NB4 (cell line): ENCODE measurements at regions not wholly inside any gene's neighbourhood (a gene's known extent, or its start where the extent isn't known, plus 50 kb on each side); places are given as distances from the start of the nearest gene placed in this dataset.

Experiments used
- DNase-seq: peaks from one replicate; pipeline ENCODE4 v3.0.0; 2010; ENCODE audit warnings: low read depth
- H3K4me3 ChIP-seq: one replicate; pipeline ENCODE4 v1.5.1; 2011; ENCODE audit warnings: mild to moderate bottlenecking, low read depth, low read length, moderate library complexity
- CTCF ChIP-seq: IDR thresholded peaks from one replicate; pipeline ENCODE4 v1.5.1; 2012; ENCODE audit warnings: low read depth, low read length
- MYC ChIP-seq: IDR thresholded peaks from 2 replicates; pipeline ENCODE4 v1.6.1; 2011; ENCODE audit warnings: low read depth, low read length
- POLR2A ChIP-seq: IDR thresholded peaks from 2 replicates; pipeline ENCODE4 v1.6.1; 2011; ENCODE audit warnings: mild to moderate bottlenecking; ENCODE audit not compliant: insufficient read length; ENCODE audit errors: extremely low read depth
- TF ChIP-seq, protein P1 (sequence below): IDR thresholded peaks from 2 replicates; pipeline ENCODE4 v1.6.1; 2011; ENCODE audit warnings: low read depth, low read length

DNA sequence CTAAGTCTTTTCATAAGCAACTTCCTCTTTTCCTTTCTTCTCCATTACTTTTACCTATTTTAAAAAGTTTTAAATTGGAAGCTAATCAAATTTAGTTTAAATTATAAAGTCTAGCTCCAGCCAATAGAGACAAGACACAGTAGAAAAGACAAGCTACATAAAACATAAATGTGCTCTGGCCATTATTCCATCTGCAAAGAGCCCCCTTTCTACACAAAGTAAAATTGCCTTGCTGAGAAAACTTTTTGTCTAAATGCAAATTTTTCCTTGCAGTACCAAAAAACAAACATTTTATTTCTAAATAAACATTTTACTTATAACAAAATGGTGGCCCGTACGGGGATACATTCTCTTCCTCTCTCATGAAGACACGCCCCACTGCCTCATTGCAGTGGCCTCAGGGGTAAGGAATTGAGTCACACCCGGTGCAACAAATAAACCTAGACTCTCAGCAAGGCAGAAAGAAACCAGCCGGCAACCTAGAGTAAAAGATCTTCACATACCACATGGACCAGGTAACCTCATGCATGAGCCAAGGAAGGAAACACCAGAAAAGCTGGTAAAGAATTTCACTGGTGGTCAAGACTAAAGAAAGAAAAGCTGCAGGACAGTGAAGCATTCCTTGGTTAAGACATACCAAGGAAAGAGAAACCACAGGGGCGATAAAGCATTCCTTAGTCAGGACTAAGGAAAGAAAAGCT is 71.6 kb upstream of the ZNF746 start:
- H3K4me3 ChIP-seq = no peak overlapping the region
- DNase-seq = no peak
- TF ChIP-seq, protein P1, sequence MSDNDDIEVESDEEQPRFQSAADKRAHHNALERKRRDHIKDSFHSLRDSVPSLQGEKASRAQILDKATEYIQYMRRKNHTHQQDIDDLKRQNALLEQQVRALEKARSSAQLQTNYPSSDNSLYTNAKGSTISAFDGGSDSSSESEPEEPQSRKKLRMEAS = peak; percentile 37; the same call in 1 of the 2 replicates
- TF ChIP-seq POLR2A = no peak

GRCh38 chr7:149568218-149568617 is 70.6 kb upstream of the ZNF746 start:
- DNase-seq = no peak
- H3K4me3 ChIP-seq = no peak overlapping the region
- TF ChIP-seq POLR2A (no peak), CTCF (no peak), MYC (no peak)
- TF ChIP-seq, protein P1 = no peak

DNA sequence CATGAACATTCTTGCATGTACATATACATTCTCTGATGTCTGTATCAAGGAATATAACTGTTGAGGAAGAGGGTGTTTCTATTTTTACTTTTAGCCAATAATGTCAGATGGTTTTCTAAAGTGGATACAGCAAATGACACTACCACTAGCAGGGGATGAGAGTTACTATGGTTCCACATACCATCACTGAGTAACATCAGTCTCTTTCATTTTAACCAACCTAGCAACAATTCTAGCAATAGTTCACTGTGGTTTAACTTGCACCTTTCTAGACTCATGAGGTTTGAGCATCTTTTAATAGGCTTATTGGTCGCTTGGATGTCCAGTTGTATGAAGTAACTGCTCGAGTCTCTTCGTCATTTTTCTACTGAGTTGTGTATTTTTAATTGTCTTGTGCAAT is 68.5 kb upstream of the ZNF746 start:
- TF ChIP-seq MYC (no peak), POLR2A (no peak), CTCF (no peak)
- TF ChIP-seq, protein P1 = no peak
- no peak overlapping the region for H3K4me3 ChIP-seq
- DNase-seq = no peak

DNA sequence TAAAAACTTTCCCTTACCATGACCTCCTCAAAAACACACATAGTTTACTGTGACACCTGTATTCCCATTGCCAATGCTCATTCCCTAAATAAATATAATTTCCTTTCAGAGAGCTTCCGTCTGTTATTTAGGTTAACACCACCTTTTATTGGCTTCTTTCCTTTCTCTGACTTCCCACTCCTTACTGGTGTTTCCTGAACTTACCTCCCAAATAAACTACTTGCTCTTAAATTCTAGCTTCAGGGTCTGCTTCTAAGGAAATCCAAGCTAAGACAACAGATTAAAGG is 67.4 kb upstream of the ZNF746 start:
- no peak for DNase-seq
- TF ChIP-seq POLR2A (no peak), MYC (no peak), CTCF (no peak)
- TF ChIP-seq, protein P1 = no peak
- no peak overlapping the region for H3K4me3 ChIP-seq

DNA sequence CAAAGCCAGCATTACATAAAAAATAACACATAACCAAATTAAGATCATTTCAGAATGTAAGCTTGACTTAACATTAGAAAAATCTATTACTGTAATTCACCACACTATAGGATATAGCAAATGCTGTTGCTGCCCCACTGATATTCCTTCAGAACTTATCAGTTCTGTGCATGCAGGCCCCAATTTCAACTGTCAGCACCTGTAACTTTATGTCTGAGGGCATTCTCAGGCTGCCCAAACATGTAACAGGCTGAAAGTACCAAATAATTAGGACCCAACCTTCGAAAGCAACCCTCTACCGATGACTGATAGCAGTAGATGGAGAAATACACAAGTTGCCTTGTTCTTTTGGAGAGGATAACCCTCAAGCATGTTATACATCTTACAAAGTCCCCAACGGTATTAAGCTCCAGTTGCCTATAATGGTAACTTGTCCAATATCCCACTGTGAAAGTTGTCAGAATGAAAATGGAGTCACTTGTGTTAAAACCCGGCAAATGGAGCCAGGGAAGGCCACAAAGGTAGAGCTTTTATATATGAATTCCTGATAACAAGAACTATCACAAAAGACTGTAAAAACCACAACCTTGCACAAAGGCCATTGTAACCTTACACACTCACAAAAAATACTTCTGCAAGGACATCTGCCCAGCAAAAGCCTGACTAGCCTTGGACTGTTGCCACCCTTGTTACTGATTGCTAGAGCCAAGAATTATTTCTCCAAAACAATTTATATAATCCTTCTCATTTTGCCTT is 66.9 kb upstream of the ZNF746 start:
- no peak for DNase-seq
- no peak overlapping the region for H3K4me3 ChIP-seq
- no peak for TF ChIP-seq MYC
- TF ChIP-seq, protein P1 = no peak
- TF ChIP-seq POLR2A = no peak
- TF ChIP-seq CTCF = no peak

DNA sequence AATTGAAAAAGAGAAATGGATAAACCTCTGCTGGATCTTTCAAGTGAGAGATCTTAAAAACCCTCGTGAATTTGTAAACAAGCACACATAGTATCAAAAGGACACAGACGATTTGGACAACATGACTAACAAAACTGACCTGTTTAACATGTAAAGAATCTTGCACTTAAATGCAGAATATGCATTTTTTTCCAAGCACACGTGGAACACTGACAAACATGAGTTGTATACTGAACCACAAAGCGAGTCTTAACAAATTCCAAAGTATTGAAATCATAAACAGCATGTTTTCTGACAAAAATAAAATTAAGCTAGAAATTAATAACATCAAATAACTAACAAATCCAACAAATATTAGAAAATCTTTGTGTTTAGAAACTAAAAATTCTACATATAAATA is 65.0 kb upstream of the ZNF746 start:
- no peak overlapping the region for H3K4me3 ChIP-seq
- no peak for DNase-seq
- TF ChIP-seq CTCF (no peak), POLR2A (no peak), MYC (no peak)
- TF ChIP-seq, protein P1 = no peak
